Dermis blood vessel endothelial cell (primary cell): ENCODE measurements at regions not wholly inside any gene's neighbourhood (a gene's known extent, or its start where the extent isn't known, plus 50 kb on each side); places are given as distances from the start of the nearest gene placed in this dataset.
"Not testable (repeated sequence)": the region's sequence is repeated elsewhere in the genome, so short reads cannot be mapped to it uniquely, and the experiment has no call there.

Source experiments
- DNase-seq: peaks from one replicate; pipeline ENCODE4 v3.0.0; 2010

- no peak for DNase-seq
These were observed 1617.6 kb upstream of the SLC10A2 start for GRCh38 chr13:104683789-104684188.

- no peak for DNase-seq
These were observed 1611.9 kb upstream of the SLC10A2 start for GRCh38 chr13:104678161-104678560.

GRCh38 chr13:104671901-104672300 lies 1605.7 kb upstream of the SLC10A2 start:
- DNase-seq: no peak

GRCh38 chr13:104657196-104657595 lies 1591.0 kb upstream of the SLC10A2 start:
- no peak for DNase-seq

GRCh38 chr13:104650431-104650830 lies 1584.2 kb upstream of the SLC10A2 start:
- no peak for DNase-seq

- DNase-seq: no peak
These were observed 1582.1 kb upstream of the SLC10A2 start for GRCh38 chr13:104648291-104648690.

- DNase-seq: no peak
These were observed 1579.6 kb upstream of the SLC10A2 start for GRCh38 chr13:104645786-104646185.

- no peak for DNase-seq
These were observed 1575.1 kb upstream of the SLC10A2 start for GRCh38 chr13:104641309-104641708.

GRCh38 chr13:104635879-104636278 lies 1569.7 kb upstream of the SLC10A2 start:
- DNase-seq: no peak

- DNase-seq: no peak
These were observed 1567.8 kb upstream of the SLC10A2 start for GRCh38 chr13:104634016-104634415.

GRCh38 chr13:104632736-104633135 lies 1566.5 kb upstream of the SLC10A2 start:
- DNase-seq: no peak

GRCh38 chr13:104625201-104625600 lies 1559.0 kb upstream of the SLC10A2 start:
- DNase-seq: no peak

GRCh38 chr13:104616990-104617389 lies 1550.8 kb upstream of the SLC10A2 start:
- DNase-seq: no peak

- no peak for DNase-seq
These were observed 1548.3 kb upstream of the SLC10A2 start for GRCh38 chr13:104614361-104615145.

GRCh38 chr13:104608331-104608730 lies 1542.1 kb upstream of the SLC10A2 start:
- no peak for DNase-seq

- DNase-seq: not testable (repeated sequence)
These were observed 1539.2 kb upstream of the SLC10A2 start for GRCh38 chr13:104605435-104605834.

GRCh38 chr13:104597546-104598180 lies 1531.4 kb upstream of the SLC10A2 start:
- no peak for DNase-seq

GRCh38 chr13:104595511-104595910 lies 1529.3 kb upstream of the SLC10A2 start:
- no peak for DNase-seq

GRCh38 chr13:104594806-104595205 lies 1528.6 kb upstream of the SLC10A2 start:
- no peak for DNase-seq

- DNase-seq: no peak
These were observed 1527.5 kb upstream of the SLC10A2 start for GRCh38 chr13:104593693-104594092.

GRCh38 chr13:104593251-104593576 lies 1527.0 kb upstream of the SLC10A2 start:
- DNase-seq: no peak

- DNase-seq: no peak
These were observed 1526.5 kb upstream of the SLC10A2 start for GRCh38 chr13:104592545-104593250.

GRCh38 chr13:104592127-104592526 lies 1525.9 kb upstream of the SLC10A2 start:
- DNase-seq: no peak
